ENCODE measurements at regions not wholly inside any gene's neighbourhood (a gene's known extent, or its start where the extent isn't known, plus 50 kb on each side); places are given as distances from the start of the nearest gene placed in this dataset.
"Not testable (repeated sequence)": the region's sequence is repeated elsewhere in the genome, so short reads cannot be mapped to it uniquely, and the experiment has no call there.

- DNase-seq (ENCODE audit: low read depth): no peak
Measured at GRCh38 chr20:12072221-12072953, 154.7 kb downstream of the BTBD3 start.

- no peak for DNase-seq (ENCODE audit: low read depth)
Measured at GRCh38 chr20:12072954-12073264, 155.2 kb downstream of the BTBD3 start.

- DNase-seq (ENCODE audit: low read depth): no peak
Measured at GRCh38 chr20:12074111-12074655, 156.5 kb downstream of the BTBD3 start.

- DNase-seq (ENCODE audit: low read depth): no peak
Measured at GRCh38 chr20:12076200-12076599, 158.5 kb downstream of the BTBD3 start.

- DNase-seq (ENCODE audit: low read depth): no peak
Measured at GRCh38 chr20:12077875-12078274, 160.2 kb downstream of the BTBD3 start.

- DNase-seq (ENCODE audit: low read depth): no peak
Measured at GRCh38 chr20:12079490-12079889, 161.8 kb downstream of the BTBD3 start.

GRCh38 chr20:12083269-12083668 lies 165.6 kb downstream of the BTBD3 start:
- DNase-seq (ENCODE audit: low read depth): no peak

- DNase-seq (ENCODE audit: low read depth): no peak
Measured at GRCh38 chr20:12084482-12084881, 166.8 kb downstream of the BTBD3 start.

- DNase-seq (ENCODE audit: low read depth): no peak
Measured at GRCh38 chr20:12086359-12086758, 168.7 kb downstream of the BTBD3 start.

GRCh38 chr20:12090920-12091319 lies 173.2 kb downstream of the BTBD3 start:
- DNase-seq (ENCODE audit: low read depth): no peak

GRCh38 chr20:12093057-12093796 lies 175.5 kb downstream of the BTBD3 start:
- no peak for DNase-seq (ENCODE audit: low read depth)

- not testable (repeated sequence) for DNase-seq (ENCODE audit: low read depth)
Measured at GRCh38 chr20:12093797-12094190, 176.1 kb downstream of the BTBD3 start.

- no peak for DNase-seq (ENCODE audit: low read depth)
Measured at GRCh38 chr20:12095180-12095920, 177.7 kb downstream of the BTBD3 start.

GRCh38 chr20:12098421-12098820 lies 180.7 kb downstream of the BTBD3 start:
- no peak for DNase-seq (ENCODE audit: low read depth)

- no peak for DNase-seq (ENCODE audit: low read depth)
Measured at GRCh38 chr20:12108846-12109245, 191.2 kb downstream of the BTBD3 start.

- no peak for DNase-seq (ENCODE audit: low read depth)
Measured at GRCh38 chr20:12110274-12110673, 192.6 kb downstream of the BTBD3 start.

- no peak for DNase-seq (ENCODE audit: low read depth)
Measured at GRCh38 chr20:12110711-12111110, 193.0 kb downstream of the BTBD3 start.

GRCh38 chr20:12111431-12112088 lies 193.9 kb downstream of the BTBD3 start:
- DNase-seq (ENCODE audit: low read depth): no peak

- DNase-seq (ENCODE audit: low read depth): no peak
Measured at GRCh38 chr20:12112089-12112474, 194.4 kb downstream of the BTBD3 start.

- DNase-seq (ENCODE audit: low read depth): no peak
Measured at GRCh38 chr20:12112665-12113064, 195.0 kb downstream of the BTBD3 start.

- DNase-seq (ENCODE audit: low read depth): no peak
Measured at GRCh38 chr20:12113075-12113467, 195.4 kb downstream of the BTBD3 start.
